Upper lobe of right lung (tissue), 1 donor: ENCODE measurements at regions not wholly inside any gene's neighbourhood (a gene's known extent, or its start where the extent isn't known, plus 50 kb on each side); places are given as distances from the start of the nearest gene placed in this dataset.
A peak's percentile ranks its signal among the peaks of the same experiment; 100 is the strongest.

Experiments used
- ATAC-seq: fragments of 200-7000 bp; cut with Tn5 transposase; one replicate; pipeline ENCODE4 v1.9.1; 2020; ENCODE audit warnings: mild to moderate bottlenecking, moderate library complexity
- DNase-seq: peaks from one replicate; pipeline ENCODE4 v3.0.0-alpha.2; 2020
- H3K27ac ChIP-seq: fragments of 200-600 bp; one replicate; pipeline ENCODE4 v1.8.0; 2022
- H3K27me3 ChIP-seq: fragments of 200-600 bp; one replicate; pipeline ENCODE4 v1.8.0; 2022; ENCODE audit warnings: mild to moderate bottlenecking
- H3K36me3 ChIP-seq: fragments of 200-600 bp; one replicate; pipeline ENCODE4 v1.8.0; 2022
- H3K4me1 ChIP-seq: fragments of 200-600 bp; one replicate; pipeline ENCODE4 v1.8.0; 2022
- H3K4me3 ChIP-seq: fragments of 200-600 bp; one replicate; pipeline ENCODE4 v1.8.0; 2022; ENCODE audit warnings: mild to moderate bottlenecking
- H3K9me3 ChIP-seq: fragments of 200-600 bp; one replicate; pipeline ENCODE4 v1.8.0; 2022
- intact Hi-C: fragments of 100-400 bp; cut with DNase I; formaldehyde crosslinking; loops from one replicate; pipeline ENCODE4 v1.11.0; 2022
- TF ChIP-seq, protein P1 (sequence below): fragments of 200-600 bp; IDR thresholded peaks from one replicate; pipeline ENCODE4 v1.8.0; 2022; ENCODE audit warnings: antibody characterized with exemption
- donor health status: DM: no; HTN: yes; CAD: no; lungs with severe emphysema.

DNA sequence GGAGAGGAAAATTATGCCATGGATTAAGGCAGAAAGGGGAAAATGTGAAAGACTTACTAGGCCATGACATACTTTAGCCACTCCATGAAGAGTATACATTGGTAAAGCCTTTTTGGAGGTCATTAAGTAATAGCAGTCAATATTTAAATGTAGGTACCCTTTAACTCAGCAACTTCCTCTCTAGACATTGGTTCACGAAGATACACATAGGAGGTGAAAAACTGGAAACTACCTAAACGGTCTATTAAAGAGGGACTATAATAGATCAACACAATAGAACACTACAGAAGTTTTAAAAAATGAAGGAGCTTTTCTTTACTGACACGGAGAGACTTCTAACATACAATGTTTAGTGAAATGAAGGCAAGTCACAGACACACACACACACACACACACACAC lies 68.2 kb upstream of the BMAL1 start:
- intact Hi-C loops: no loop called here
- ATAC-seq: no peak

DNA sequence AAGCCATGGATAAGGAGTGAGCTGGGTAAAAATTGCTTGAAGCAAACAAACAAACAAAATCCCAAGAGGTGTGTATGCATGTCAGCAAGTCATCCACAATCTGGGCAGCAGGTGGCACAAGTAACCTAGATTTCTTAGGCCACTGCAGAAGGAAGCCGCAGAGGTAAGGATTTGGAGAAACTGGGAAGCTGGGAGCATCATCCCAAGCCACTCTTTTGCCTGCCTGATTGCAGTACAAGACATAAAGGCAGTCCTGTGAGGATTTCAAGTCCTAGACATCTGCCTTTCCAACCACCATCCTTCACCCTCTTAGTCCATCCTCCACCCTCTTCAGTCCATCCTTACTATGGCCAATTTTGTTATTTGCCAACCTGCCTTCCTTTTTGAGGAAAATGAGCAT lies 67.2 kb upstream of the BMAL1 start:
- Histone ChIP-seq H3K27ac (no peak overlapping the region), H3K9me3 (no peaks in the 10 kb centered on the region), H3K36me3 (no peaks in the 10 kb centered on the region), H3K4me1 (peaks cover 16% of the 10 kb centered on the region), H3K27me3 (no peaks in the 10 kb centered on the region), H3K4me3 (no peak overlapping the region)
- DNase-seq (no peak), ATAC-seq (peak; percentile 73)
- TF ChIP-seq, protein P1, sequence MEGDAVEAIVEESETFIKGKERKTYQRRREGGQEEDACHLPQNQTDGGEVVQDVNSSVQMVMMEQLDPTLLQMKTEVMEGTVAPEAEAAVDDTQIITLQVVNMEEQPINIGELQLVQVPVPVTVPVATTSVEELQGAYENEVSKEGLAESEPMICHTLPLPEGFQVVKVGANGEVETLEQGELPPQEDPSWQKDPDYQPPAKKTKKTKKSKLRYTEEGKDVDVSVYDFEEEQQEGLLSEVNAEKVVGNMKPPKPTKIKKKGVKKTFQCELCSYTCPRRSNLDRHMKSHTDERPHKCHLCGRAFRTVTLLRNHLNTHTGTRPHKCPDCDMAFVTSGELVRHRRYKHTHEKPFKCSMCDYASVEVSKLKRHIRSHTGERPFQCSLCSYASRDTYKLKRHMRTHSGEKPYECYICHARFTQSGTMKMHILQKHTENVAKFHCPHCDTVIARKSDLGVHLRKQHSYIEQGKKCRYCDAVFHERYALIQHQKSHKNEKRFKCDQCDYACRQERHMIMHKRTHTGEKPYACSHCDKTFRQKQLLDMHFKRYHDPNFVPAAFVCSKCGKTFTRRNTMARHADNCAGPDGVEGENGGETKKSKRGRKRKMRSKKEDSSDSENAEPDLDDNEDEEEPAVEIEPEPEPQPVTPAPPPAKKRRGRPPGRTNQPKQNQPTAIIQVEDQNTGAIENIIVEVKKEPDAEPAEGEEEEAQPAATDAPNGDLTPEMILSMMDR: peak; percentile 62
- intact Hi-C loops: loop anchor here (10.0 kb wide), 1 partner anchor 134 kb away; no protein-coding TSS in a partner anchor

More for the DNA sequence above, 68.2 kb upstream of the BMAL1 start:
- Histone ChIP-seq H3K36me3 (no peaks in the 10 kb centered on the region), H3K27ac (no peak overlapping the region), H3K4me3 (no peak overlapping the region), H3K27me3 (no peaks in the 10 kb centered on the region), H3K4me1 (peaks cover 16% of the 10 kb centered on the region), H3K9me3 (no peaks in the 10 kb centered on the region)
- TF ChIP-seq, protein P1: no peak
- no peak for DNase-seq

DNA sequence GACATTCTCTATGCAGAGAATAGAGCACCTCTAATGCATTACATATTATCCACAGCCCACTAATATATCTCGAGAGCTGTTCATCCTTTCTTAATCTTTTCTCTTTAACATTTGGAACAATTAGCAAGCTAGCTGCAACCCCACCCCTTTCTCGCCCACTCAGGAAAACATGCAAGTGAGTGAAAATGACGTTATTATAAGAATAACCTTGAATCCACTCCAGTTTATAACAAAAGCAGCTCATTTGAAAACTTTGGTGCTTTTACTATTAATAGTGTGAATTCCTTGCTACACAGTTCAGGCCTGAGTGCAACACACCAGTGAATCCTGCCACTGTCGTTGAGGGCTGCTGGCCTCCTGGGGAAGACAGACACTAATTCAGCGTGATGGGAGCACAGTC lies 63.3 kb upstream of the BMAL1 start:
- intact Hi-C loops: loop anchor here (10.0 kb wide), 1 partner anchor 131 kb away; no protein-coding TSS in a partner anchor
- H3K4me3 ChIP-seq: no peak overlapping the region
- DNase-seq (no peak), ATAC-seq (no peak)
- no peaks in the 10 kb centered on the region for H3K4me1 ChIP-seq
- TF ChIP-seq, protein P1: no peak
- no peaks in the 10 kb centered on the region for H3K9me3 ChIP-seq
- H3K27me3 ChIP-seq: no peaks in the 10 kb centered on the region
- H3K27ac ChIP-seq: no peak overlapping the region
- no peaks in the 10 kb centered on the region for H3K36me3 ChIP-seq

DNA sequence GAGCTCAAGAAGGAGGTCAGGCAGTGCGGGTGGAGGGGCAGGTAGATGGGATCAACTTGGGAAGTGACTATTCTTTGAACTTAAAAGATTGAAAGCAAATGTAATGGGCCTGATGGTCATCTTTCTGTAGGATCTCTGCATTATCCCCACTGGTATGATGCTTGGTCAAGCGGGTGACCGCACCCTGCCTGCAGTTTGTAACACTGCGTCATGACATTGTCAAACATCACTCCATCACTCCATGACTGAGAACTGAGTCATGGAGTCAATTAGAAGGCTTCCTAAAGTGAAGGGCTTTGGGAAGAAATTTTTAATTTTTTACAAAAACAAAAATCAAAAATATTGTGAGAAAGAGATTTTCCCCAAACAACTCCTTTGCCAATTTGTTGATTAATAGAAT lies 62.4 kb upstream of the BMAL1 start:
- TF ChIP-seq, protein P1: no peak
- Histone ChIP-seq H3K36me3 (no peaks in the 10 kb centered on the region), H3K27ac (no peak overlapping the region), H3K9me3 (no peaks in the 10 kb centered on the region), H3K27me3 (no peaks in the 10 kb centered on the region), H3K4me1 (no peaks in the 10 kb centered on the region), H3K4me3 (no peak overlapping the region)
- intact Hi-C loops: loop anchor here (10.0 kb wide), 1 partner anchor 130 kb away; no protein-coding TSS in a partner anchor
- ATAC-seq (no peak), DNase-seq (no peak)

DNA sequence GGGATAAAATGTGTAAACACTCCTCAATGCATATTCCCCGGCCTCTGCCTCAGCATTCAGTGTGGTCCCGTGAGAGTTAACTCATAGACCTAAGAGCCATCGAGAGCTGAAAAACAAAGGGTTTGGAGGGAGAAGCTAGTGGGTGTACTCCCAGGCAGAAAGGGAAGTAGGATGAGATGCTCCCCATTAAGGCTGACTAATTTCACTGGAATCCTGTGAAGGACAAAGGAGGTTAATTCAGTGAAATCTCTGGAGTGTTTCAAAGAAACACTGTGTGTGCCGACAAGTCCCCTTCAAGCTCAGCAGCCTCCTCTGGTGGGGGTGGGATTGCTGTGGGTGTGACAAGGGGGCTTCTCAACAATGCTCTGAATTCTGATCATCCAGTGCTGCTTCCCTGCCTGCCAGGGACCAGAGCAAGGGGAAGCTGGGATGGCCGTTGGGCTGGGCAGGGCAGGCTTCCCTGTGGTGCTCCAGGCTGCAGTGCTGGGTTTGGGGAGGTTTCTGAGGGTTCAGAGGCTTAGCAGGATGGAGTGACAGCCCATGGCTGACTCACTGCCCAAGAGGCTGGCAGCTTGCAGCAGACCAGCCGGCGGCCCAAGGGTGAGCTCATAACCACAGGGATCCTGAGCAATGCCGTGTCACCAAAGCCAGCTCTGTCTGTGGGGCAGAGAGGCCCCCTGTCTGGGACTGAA lies 61.4 kb upstream of the BMAL1 start:
- intact Hi-C loops: loop anchor here (10.0 kb wide), 1 partner anchor 129 kb away; no protein-coding TSS in a partner anchor
- no peak for DNase-seq
- peak; percentile 73 for ATAC-seq

More for the DNA sequence above, 61.4 kb upstream of the BMAL1 start:
- H3K4me3 ChIP-seq: no peak overlapping the region
- no peaks in the 10 kb centered on the region for H3K9me3 ChIP-seq
- no peaks in the 10 kb centered on the region for H3K27me3 ChIP-seq
- TF ChIP-seq, protein P1: no peak
- H3K27ac ChIP-seq: no peak overlapping the region
- H3K36me3 ChIP-seq: no peaks in the 10 kb centered on the region
- no peaks in the 10 kb centered on the region for H3K4me1 ChIP-seq
